Fibroblast of lung (primary cell): ENCODE measurements at regions not wholly inside any gene's neighbourhood (a gene's known extent, or its start where the extent isn't known, plus 50 kb on each side); places are given as distances from the start of the nearest gene placed in this dataset.

Experiments
- EZH2 ChIP-seq: IDR thresholded peaks from 2 replicates; pipeline ENCODE4 v1.5.1; 2012; ENCODE audit warnings: low read length, control low read depth, mild to moderate bottlenecking; ENCODE audit errors: missing control alignments
- TF ChIP-seq, protein P1 (sequence below), 2 donors: IDR thresholded peaks in 1 of 2; conservative IDR thresholded peaks in 1 of 2; 1 replicate in 1 of 2; 2 replicates in 1 of 2; pipeline ENCODE4 v1.5.1; 2011 to 2012; ENCODE audit warnings: low read length in 2 of 2, control low read depth in 1 of 2, inconsistent platforms in 1 of 2, low read depth in 1 of 2, mild to moderate bottlenecking in 1 of 2

DNA sequence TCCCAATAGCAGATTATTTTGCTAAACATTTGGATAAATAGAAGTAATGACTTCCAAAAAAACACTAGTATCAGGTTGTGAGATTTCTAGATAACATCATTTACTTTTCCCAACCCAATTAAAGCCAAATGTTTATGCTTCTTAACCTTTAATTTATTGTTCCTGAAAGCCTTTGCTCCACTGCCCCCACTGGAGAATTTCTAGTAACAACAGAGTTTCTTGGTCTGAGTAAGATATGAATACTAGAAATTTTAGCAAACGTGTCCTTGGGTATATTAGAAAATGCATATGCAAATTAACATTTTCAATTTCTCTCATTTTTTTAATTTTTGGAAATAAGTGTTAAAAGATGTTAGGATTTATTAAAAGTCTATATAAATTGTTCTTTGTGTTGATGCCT lies 958.0 kb upstream of the PHF14 start:
- TF ChIP-seq, protein P1, sequence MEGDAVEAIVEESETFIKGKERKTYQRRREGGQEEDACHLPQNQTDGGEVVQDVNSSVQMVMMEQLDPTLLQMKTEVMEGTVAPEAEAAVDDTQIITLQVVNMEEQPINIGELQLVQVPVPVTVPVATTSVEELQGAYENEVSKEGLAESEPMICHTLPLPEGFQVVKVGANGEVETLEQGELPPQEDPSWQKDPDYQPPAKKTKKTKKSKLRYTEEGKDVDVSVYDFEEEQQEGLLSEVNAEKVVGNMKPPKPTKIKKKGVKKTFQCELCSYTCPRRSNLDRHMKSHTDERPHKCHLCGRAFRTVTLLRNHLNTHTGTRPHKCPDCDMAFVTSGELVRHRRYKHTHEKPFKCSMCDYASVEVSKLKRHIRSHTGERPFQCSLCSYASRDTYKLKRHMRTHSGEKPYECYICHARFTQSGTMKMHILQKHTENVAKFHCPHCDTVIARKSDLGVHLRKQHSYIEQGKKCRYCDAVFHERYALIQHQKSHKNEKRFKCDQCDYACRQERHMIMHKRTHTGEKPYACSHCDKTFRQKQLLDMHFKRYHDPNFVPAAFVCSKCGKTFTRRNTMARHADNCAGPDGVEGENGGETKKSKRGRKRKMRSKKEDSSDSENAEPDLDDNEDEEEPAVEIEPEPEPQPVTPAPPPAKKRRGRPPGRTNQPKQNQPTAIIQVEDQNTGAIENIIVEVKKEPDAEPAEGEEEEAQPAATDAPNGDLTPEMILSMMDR (conservative IDR thresholded peaks at IDR 0.05 in 1 of 2, IDR thresholded peaks at IDR 0.05 in 1 of 2; ENCODE audit: low read depth in 1 of 2, low read length in 2 of 2), result no peak
- no peak for TF ChIP-seq EZH2
